MM.1S (cell line): ENCODE measurements at regions not wholly inside any gene's neighbourhood (a gene's known extent, or its start where the extent isn't known, plus 50 kb on each side); places are given as distances from the start of the nearest gene placed in this dataset.

Experiments used
- CTCF ChIP-seq: fragments of 300-600 bp; sonication (generic); IDR thresholded peaks from 2 replicates; pipeline ENCODE4 v1.5.1; 2016; ENCODE audit warnings: antibody characterized with exemption, low read length, mixed read lengths
- EZH2 ChIP-seq: fragments of 300-600 bp; sonication (generic); optimal IDR thresholded peaks from 2 replicates; pipeline ENCODE3; 2017; ENCODE audit warnings: low read depth, mild to moderate bottlenecking, antibody characterized with exemption, low read length, mixed read lengths
- EZH2phosphoT487 ChIP-seq: fragments of 300-600 bp; sonication (generic); IDR thresholded peaks from 2 replicates; pipeline ENCODE4 v1.6.1; 2018; ENCODE audit warnings: antibody characterized with exemption, low read length

- no peak for TF ChIP-seq CTCF
- no peak for TF ChIP-seq EZH2
- no peak for TF ChIP-seq EZH2phosphoT487
These were observed 206.4 kb upstream of the ZKSCAN2 start for GRCh38 chr16:25464058-25464457.
